ENCODE measurements at regions not wholly inside any gene's neighbourhood (a gene's known extent, or its start where the extent isn't known, plus 50 kb on each side); places are given as distances from the start of the nearest gene placed in this dataset.

DNA sequence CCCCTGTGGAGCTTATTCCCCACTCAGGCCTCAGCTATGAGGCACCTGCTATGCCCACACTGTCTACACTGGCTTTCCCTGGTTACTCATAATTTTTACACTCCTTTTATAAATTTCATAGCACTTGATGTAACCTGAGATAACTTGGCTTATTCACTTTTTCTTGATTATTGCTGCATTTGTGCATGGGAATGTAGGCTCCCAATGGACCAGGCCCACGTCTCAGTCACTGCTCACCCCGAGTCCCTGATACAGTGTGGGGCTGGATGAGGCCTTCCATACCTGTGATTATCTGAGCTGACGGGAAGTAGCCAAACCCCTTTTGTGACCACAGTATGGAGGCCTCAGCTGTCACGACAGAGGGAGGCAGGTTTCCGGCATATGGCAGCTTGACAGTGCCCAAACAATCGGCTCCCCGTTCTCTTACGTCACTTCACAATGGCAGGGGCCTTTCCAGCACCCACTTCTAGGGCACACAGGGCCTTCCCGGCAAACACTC, 645.3 kb downstream of the ACTR3B start:
- TF ChIP-seq RAD21 (IDR thresholded peaks at IDR 0.05; ENCODE audit: low read length) (no peak), MAFK (IDR thresholded peaks at IDR 0.05; ENCODE audit: low read depth, low read length) (no peak), POLR2A (IDR thresholded peaks at IDR 0.05; ENCODE audit: low read depth, low read length) (no peak), CHD1 (IDR thresholded peaks at IDR 0.05; ENCODE audit: low read depth, low read length) (no peak), RCOR1 (IDR thresholded peaks at IDR 0.05; ENCODE audit: insufficient replicate concordance, low read length) (no peak), NFE2L2 (IDR thresholded peaks at IDR 0.05; ENCODE audit: low read depth, low read length) (no peak), SMC3 (IDR thresholded peaks at IDR 0.05; ENCODE audit: low read depth, low read length) (no peak), BHLHE40 (IDR thresholded peaks at IDR 0.05; ENCODE audit: low read depth, low read length) (no peak), CEBPB (IDR thresholded peaks at IDR 0.05; ENCODE audit: low read depth, low read length) (no peak), MAZ (IDR thresholded peaks at IDR 0.05; ENCODE audit: borderline replicate concordance, low read depth, low read length) (no peak)
- TF ChIP-seq, protein P1, sequence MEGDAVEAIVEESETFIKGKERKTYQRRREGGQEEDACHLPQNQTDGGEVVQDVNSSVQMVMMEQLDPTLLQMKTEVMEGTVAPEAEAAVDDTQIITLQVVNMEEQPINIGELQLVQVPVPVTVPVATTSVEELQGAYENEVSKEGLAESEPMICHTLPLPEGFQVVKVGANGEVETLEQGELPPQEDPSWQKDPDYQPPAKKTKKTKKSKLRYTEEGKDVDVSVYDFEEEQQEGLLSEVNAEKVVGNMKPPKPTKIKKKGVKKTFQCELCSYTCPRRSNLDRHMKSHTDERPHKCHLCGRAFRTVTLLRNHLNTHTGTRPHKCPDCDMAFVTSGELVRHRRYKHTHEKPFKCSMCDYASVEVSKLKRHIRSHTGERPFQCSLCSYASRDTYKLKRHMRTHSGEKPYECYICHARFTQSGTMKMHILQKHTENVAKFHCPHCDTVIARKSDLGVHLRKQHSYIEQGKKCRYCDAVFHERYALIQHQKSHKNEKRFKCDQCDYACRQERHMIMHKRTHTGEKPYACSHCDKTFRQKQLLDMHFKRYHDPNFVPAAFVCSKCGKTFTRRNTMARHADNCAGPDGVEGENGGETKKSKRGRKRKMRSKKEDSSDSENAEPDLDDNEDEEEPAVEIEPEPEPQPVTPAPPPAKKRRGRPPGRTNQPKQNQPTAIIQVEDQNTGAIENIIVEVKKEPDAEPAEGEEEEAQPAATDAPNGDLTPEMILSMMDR (conservative IDR thresholded peaks at IDR 0.05; ENCODE audit: low read depth, low read length), result no peak
- TF ChIP-seq, protein P2, sequence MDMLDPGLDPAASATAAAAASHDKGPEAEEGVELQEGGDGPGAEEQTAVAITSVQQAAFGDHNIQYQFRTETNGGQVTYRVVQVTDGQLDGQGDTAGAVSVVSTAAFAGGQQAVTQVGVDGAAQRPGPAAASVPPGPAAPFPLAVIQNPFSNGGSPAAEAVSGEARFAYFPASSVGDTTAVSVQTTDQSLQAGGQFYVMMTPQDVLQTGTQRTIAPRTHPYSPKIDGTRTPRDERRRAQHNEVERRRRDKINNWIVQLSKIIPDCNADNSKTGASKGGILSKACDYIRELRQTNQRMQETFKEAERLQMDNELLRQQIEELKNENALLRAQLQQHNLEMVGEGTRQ (IDR thresholded peaks at IDR 0.05; ENCODE audit: low read depth, low read length), result no peak
- TF ChIP-seq, protein P3, sequence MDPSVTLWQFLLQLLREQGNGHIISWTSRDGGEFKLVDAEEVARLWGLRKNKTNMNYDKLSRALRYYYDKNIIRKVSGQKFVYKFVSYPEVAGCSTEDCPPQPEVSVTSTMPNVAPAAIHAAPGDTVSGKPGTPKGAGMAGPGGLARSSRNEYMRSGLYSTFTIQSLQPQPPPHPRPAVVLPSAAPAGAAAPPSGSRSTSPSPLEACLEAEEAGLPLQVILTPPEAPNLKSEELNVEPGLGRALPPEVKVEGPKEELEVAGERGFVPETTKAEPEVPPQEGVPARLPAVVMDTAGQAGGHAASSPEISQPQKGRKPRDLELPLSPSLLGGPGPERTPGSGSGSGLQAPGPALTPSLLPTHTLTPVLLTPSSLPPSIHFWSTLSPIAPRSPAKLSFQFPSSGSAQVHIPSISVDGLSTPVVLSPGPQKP (IDR thresholded peaks at IDR 0.05; ENCODE audit: borderline replicate concordance, low read depth, low read length), result no peak
